Transverse colon (tissue), 4 donors: ENCODE measurements at regions not wholly inside any gene's neighbourhood (a gene's known extent, or its start where the extent isn't known, plus 50 kb on each side); places are given as distances from the start of the nearest gene placed in this dataset.

Source experiments
- DNase-seq: peaks from one replicate; pipeline ENCODE4 v3.0.0-alpha.2; 2019
- H3K27ac ChIP-seq, 4 donors: fragments of 200-600 bp; sonication (generic); 2 replicates each; pipeline ENCODE4 v1.5.1; 2016 to 2018; ENCODE audit warnings: inconsistent platforms in 4 of 4
- H3K27me3 ChIP-seq: fragments of 200-600 bp; sonication (generic); 2 replicates; pipeline ENCODE4 v1.5.1; 2017; ENCODE audit warnings: inconsistent platforms
- H3K36me3 ChIP-seq, 4 donors: fragments of 200-600 bp; sonication (generic); 2 replicates each; pipeline ENCODE4 v1.5.1; 2017 to 2019; ENCODE audit warnings: inconsistent platforms in 4 of 4
- H3K4me1 ChIP-seq, 4 donors: fragments of 200-600 bp; sonication (generic); 2 replicates each; pipeline ENCODE4 v1.5.1; 2017 to 2020; ENCODE audit warnings: inconsistent platforms in 4 of 4
- H3K4me3 ChIP-seq, 4 donors: fragments of 200-600 bp; sonication (generic); 1 replicate in 1 of 4; 2 replicates in 3 of 4; pipeline versions ENCODE4 v1.5.1 to v1.6.1; 2017 to 2019; ENCODE audit warnings: inconsistent platforms in 4 of 4
- H3K9me3 ChIP-seq, 2 donors: fragments of 200-600 bp; sonication (generic); 2 replicates each; pipeline ENCODE4 v1.5.1; 2017 to 2019; ENCODE audit warnings: inconsistent platforms in 2 of 2
- EP300 ChIP-seq: sonication (generic); formaldehyde crosslinking; IDR thresholded peaks from one replicate; pipeline ENCODE4 v1.6.1; 2017; ENCODE audit warnings: antibody characterized with exemption, low read depth
- POLR2A ChIP-seq: fragments of 450-650 bp; IDR thresholded peaks from one replicate; pipeline ENCODE4 v1.6.1; 2016; ENCODE audit warnings: antibody characterized with exemption, mild to moderate bottlenecking, moderate library complexity
- POLR2AphosphoS5 ChIP-seq, 3 donors: sonication (generic); formaldehyde crosslinking; IDR thresholded peaks; one replicate each; pipeline ENCODE4 v1.6.1; 2016; ENCODE audit warnings: antibody characterized with exemption in 3 of 3
- WGBS, 2 donors: methylation state at CpG; one replicate each; pipeline ENCODE4 v1.1.5; 2018; ENCODE audit warnings: low coverage in 1 of 2; 5-methylcytosine and 5-hydroxymethylcytosine counted together
- in situ Hi-C, 4 donors: fragments of 200-750 bp; cut with MboI; loops; one replicate each; pipeline versions ENCODE4 v1.15.0 to v1.15.1; 2017; ENCODE audit warnings: low sequenced_read_pairs in 3 of 4, low pct_ligation_motif_present in 1 of 4, low pct_unique_long_range_greater_than_20kb in 1 of 4
- intact Hi-C: fragments of 100-400 bp; cut with DNase I; formaldehyde crosslinking; loops from one replicate; pipeline ENCODE4 v1.15.1; 2023; ENCODE audit warnings: low total_unique reads
- TF ChIP-seq, protein P1 (sequence below), 5 experiments: fragments of 200-600 bp in 3 of 5; fragments of 450-650 bp in 2 of 5; sonication (generic) in 3 of 5; IDR thresholded peaks; 1 replicate in 2 of 5; 2 replicates in 3 of 5; pipeline ENCODE4 v1.5.1; 2016 to 2017; ENCODE audit warnings: antibody characterized with exemption in 5 of 5, inconsistent platforms in 3 of 5, mild to moderate bottlenecking in 2 of 5, moderate library complexity in 1 of 5

DNA sequence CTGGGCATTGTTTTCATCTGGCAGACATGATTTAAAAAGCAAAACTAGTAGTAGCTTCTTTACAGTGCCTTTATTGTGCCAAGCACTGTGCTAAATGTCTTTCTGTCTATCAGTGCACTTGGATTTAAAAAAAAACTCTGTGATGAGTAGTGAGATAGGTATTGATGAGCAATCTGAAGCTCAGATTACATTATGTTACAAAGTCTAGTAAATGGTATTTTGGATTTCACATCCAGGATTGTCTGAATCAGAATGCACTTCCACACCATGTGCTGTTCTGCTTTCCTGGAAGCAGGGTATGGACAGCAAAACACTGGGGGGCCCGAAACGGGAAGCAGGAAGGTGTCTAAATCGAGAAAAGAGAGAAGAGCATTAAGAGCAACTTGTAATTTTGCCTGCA is 103.4 kb upstream of the CCN2 start:
- no peaks in the 10 kb centered on the region for H3K9me3 ChIP-seq
- in situ Hi-C loops (no loop called here), intact Hi-C loops (no loop called here)
- no peaks in the 10 kb centered on the region for H3K27me3 ChIP-seq
- H3K4me3 ChIP-seq = no peak overlapping the region
- no peak for DNase-seq
- H3K4me1 ChIP-seq = no peaks in the 10 kb centered on the region
- H3K27ac ChIP-seq = no peak overlapping the region
- WGBS, 2 donors = 83 to 97% methylated on average over 3 of the region's 3 CpGs
- no peaks in the 10 kb centered on the region for H3K36me3 ChIP-seq
- no peak for TF ChIP-seq POLR2AphosphoS5 (IDR thresholded peaks at IDR 0.05)
- TF ChIP-seq EP300 = no peak
- TF ChIP-seq, protein P1, sequence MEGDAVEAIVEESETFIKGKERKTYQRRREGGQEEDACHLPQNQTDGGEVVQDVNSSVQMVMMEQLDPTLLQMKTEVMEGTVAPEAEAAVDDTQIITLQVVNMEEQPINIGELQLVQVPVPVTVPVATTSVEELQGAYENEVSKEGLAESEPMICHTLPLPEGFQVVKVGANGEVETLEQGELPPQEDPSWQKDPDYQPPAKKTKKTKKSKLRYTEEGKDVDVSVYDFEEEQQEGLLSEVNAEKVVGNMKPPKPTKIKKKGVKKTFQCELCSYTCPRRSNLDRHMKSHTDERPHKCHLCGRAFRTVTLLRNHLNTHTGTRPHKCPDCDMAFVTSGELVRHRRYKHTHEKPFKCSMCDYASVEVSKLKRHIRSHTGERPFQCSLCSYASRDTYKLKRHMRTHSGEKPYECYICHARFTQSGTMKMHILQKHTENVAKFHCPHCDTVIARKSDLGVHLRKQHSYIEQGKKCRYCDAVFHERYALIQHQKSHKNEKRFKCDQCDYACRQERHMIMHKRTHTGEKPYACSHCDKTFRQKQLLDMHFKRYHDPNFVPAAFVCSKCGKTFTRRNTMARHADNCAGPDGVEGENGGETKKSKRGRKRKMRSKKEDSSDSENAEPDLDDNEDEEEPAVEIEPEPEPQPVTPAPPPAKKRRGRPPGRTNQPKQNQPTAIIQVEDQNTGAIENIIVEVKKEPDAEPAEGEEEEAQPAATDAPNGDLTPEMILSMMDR (IDR thresholded peaks at IDR 0.05) = no peak
- TF ChIP-seq POLR2A = no peak

DNA sequence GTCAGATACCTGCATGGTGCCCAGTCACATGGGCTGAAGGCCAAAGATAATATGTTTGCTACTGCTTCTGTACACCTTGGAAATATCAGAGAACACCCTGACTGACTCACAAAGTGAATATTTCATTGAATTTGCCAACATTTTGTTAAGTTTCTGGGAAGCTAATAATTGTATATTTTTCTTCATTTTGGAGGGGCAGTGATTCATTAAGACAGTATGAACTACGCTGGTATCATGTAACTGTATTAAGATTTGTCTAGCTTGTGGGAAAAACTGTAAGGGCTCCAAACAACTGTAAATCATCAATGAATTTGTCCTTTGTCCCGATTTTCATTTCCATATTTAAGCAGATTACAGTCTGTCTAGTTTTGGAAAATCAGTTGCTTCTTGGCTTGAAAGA is 102.3 kb upstream of the CCN2 start:
- H3K27me3 ChIP-seq = no peaks in the 10 kb centered on the region
- H3K4me1 ChIP-seq = no peaks in the 10 kb centered on the region
- H3K4me3 ChIP-seq = no peak overlapping the region
- H3K36me3 ChIP-seq = no peaks in the 10 kb centered on the region
- intact Hi-C loops (no loop called here), in situ Hi-C loops (no loop called here)
- no peak for DNase-seq
- 61 to 72% methylated on average over 2 of the region's 2 CpGs for WGBS, 2 donors
- no peaks in the 10 kb centered on the region for H3K9me3 ChIP-seq
- H3K27ac ChIP-seq = no peak overlapping the region
- TF ChIP-seq POLR2AphosphoS5 (IDR thresholded peaks at IDR 0.05) = no peak
- TF ChIP-seq POLR2A = no peak
- TF ChIP-seq EP300 = no peak
- TF ChIP-seq, protein P1 (IDR thresholded peaks at IDR 0.05) = no peak

DNA sequence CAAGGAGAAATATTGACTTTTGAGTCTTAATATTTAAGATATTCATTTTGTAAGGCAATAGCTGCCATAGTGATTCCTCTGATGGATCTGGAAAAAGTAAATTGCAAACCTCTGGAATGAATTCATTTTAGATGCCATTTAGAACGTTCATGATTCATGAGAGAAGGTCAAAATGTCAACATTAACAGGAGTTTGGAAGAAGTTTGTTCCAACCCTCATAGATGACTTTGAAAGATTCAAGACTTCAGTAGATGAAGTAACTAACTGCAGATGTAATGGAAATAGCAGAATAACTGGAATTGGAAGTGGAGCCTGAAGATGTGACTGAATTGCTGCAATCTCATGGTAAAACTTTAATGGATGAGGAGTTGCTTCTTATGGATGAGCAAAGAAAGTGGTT is 100.9 kb upstream of the CCN2 start:
- WGBS, 2 donors = 43 to 53% methylated on average over 1 of the region's 1 CpG

DNA sequence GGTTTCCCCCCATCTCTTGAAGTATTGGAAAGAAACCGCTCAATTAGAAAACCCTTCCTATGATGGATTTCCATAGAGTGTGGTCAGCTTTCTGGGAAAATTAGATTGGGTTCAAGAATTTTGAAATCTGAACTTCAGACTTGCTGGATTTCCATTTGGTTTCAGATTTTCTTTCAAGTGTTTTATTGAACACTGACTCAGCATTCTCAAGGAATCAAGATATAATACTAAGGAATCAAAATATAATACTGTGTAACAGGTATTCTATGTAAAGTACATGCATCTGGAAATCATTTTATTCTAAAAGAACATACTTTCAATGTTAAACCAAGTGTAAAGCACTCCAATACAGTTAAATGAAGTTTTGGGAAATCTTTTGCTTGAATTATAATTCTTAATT is 94.7 kb upstream of the CCN2 start:
- in situ Hi-C loops (no loop called here), intact Hi-C loops (no loop called here)
- TF ChIP-seq, protein P1 (IDR thresholded peaks at IDR 0.05) = no peak
- no peak for TF ChIP-seq EP300
- TF ChIP-seq POLR2A = no peak
- TF ChIP-seq POLR2AphosphoS5 (IDR thresholded peaks at IDR 0.05) = no peak

More for the DNA sequence above, 100.9 kb upstream of the CCN2 start:
- TF ChIP-seq POLR2AphosphoS5 (IDR thresholded peaks at IDR 0.05) = no peak
- TF ChIP-seq POLR2A = no peak
- TF ChIP-seq, protein P1 (IDR thresholded peaks at IDR 0.05) = no peak
- no peak for TF ChIP-seq EP300
- no peaks in the 10 kb centered on the region for H3K4me1 ChIP-seq
- in situ Hi-C loops (no loop called here), intact Hi-C loops (no loop called here)
- H3K4me3 ChIP-seq = no peak overlapping the region
- no peaks in the 10 kb centered on the region for H3K36me3 ChIP-seq
- DNase-seq = no peak
- H3K9me3 ChIP-seq = no peaks in the 10 kb centered on the region
- no peaks in the 10 kb centered on the region for H3K27me3 ChIP-seq
- H3K27ac ChIP-seq = no peak overlapping the region

More for the DNA sequence above, 94.7 kb upstream of the CCN2 start:
- 83 to 98% methylated on average over 1 of the region's 1 CpG for WGBS, 2 donors
- Histone ChIP-seq H3K36me3 (no peaks in the 10 kb centered on the region), H3K27ac (no peak overlapping the region), H3K9me3 (no peaks in the 10 kb centered on the region), H3K4me1 (no peaks in the 10 kb centered on the region), H3K27me3 (no peaks in the 10 kb centered on the region), H3K4me3 (no peak overlapping the region)
- no peak for DNase-seq
